Tongue (tissue), 1 donor: ENCODE measurements at regions not wholly inside any gene's neighbourhood (a gene's known extent, or its start where the extent isn't known, plus 50 kb on each side); places are given as distances from the start of the nearest gene placed in this dataset.
A peak's percentile ranks its signal among the peaks of the same experiment; 100 is the strongest.

ENCODE experiments used
- DNase-seq: peaks from one replicate; pipeline ENCODE4 v3.0.0-alpha.2; 2015

DNA sequence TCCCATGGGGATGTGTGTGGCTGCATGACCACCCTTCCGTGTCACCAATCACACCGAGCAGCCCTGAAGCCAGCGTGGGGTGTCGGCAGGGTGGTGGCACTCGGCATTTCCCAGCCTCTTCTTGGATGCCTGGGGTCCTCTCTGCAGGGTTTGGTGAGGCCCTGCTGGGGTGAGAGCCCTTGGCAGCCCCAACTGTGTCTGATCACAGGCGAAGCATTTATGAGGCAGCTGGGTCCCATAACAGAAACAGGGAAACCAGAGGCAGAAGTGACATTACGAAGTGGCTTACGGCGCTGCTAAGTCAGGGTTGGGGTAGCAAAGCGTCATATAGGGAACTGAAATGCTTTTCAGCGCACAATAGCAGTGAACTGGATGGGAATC, 92.3 kb upstream of the SEPTIN5 start:
- peak; percentile 39 for DNase-seq

DNA sequence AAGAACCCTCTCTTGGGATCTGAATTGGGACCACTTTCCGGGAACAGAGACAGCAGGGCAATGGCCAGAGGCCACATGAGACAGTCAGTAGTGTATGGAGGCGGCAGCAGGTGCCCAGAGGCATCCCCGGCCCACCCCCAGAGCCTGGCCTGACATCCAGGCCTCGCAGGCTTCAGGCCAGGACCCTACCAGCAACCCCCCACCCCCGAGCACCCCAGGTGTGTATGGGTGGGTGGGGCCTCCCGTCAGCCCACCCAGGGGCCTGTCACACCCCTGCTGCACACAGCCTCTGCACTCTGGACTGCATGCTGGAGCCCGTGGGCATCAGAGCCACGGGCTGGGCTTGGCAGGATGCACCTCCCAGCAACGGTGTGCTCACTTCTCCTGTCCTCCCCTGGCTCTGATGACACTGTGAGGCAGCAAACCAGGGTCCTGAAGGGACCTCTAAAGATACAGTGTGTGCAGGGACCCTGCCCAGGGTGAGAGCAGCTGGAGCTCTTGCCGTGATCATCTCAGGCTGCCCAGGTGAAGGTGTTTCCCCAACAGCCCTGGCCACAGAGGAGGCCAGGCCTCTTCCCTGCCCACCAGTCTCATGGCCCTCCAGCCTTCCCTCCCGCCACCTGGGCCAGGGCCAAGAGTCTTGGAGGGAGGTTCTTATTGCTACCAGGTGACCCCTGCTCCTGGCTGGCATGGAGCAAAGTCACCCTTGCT, 88.8 kb upstream of the SEPTIN5 start:
- no peak for DNase-seq

GRCh38 chr22:19626042-19626587, 88.2 kb upstream of the SEPTIN5 start:
- no peak for DNase-seq

- no peak for DNase-seq
Observed at GRCh38 chr22:19626666-19627065, 87.6 kb upstream of the SEPTIN5 start.

DNA sequence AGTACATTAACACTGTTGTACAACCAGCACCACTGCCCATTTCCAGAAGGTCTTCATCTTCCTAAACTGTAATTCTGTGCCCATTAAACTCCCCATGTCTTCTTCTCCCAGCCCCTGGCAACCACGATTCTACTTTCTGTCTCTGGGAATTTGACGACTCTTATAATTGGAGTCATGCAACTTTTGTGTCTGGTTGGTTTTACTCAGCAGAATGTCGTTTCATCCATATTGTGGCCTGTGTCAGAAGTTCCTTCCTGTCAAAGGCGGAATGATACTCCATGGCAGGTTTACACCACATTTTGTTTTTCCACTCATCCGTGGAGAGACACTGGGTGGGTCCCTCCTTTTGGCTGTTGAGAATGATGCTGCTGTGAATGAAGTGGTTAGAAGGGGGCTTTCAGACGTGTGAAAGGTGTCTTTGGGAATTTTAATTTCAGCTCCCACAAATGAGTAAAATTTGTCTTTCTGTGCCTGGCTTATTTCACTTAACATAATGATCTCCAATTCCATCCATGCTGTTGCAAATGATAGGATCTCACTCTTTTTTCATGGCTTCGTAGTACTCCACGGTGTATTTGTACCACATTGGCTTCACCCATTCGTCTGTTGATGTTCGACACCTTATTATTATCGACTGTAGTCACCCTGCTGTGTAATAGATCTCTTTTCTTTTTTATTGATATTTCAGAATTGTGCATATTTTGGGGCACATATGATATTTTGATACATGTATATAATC, 86.1 kb upstream of the SEPTIN5 start:
- DNase-seq, result no peak

- no peak for DNase-seq
Observed at GRCh38 chr22:19629331-19629719, 85.0 kb upstream of the SEPTIN5 start.

GRCh38 chr22:19629720-19630419, 84.4 kb upstream of the SEPTIN5 start:
- DNase-seq, result peak; percentile 94

DNA sequence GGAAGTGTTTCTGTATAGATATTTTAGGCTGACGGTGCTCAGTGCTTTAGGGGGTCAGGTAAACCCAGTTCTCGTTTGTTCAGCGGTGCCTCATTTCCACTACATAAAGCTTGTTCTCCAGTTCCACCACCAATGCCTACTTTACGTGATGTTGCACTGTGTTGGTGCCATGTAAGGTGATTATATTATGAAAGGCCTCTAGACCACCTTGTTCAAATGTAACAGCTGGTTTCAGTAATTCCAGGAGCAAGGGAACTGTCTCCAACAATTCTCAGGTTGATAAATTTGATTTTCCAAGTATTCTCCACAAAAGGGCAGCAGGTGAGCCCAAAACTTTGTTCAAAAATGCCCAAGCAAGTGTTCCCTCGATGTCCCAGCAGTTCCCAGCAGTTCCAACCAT, 83.7 kb upstream of the SEPTIN5 start:
- DNase-seq, result no peak

DNA sequence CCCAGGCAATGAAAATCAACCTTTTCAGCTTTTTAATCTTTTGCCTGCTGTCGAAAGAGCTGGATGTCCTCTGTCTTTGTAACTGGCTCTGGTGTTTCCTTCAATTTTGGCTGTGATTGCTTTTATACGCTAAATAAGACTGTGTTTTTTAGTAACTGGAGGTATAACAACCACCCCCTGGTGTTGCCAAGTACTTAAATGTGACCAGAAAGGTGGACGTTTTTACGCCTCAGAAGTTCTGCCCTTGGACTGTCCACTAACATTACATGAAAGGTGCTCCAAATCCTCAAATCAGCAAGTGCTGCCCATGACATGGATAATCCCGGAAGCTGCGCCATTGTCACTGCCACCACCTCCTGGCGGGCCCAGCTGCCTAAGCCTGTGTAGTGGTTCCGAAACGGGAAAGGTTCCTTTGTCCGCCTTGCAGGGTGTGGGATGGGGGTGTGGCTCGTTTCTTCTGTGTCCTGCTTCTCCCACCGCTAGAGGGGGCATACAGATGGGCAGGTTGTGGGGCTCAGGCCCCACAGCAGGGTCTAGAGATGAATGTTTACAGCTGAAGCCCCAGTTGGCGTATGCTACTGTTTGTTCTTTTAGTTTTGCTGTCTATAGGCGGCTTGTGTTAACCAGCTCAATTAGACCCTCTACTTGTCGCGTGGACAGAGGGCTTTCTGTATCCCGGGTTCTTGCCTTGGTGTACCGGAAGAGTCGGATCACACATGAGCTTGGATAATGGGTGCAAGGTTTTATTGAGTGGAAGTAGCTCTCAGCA, 82.2 kb upstream of the SEPTIN5 start:
- DNase-seq, result peak; percentile 63

GRCh38 chr22:19632668-19633148, 81.6 kb upstream of the SEPTIN5 start:
- peak; percentile 20 for DNase-seq

DNA sequence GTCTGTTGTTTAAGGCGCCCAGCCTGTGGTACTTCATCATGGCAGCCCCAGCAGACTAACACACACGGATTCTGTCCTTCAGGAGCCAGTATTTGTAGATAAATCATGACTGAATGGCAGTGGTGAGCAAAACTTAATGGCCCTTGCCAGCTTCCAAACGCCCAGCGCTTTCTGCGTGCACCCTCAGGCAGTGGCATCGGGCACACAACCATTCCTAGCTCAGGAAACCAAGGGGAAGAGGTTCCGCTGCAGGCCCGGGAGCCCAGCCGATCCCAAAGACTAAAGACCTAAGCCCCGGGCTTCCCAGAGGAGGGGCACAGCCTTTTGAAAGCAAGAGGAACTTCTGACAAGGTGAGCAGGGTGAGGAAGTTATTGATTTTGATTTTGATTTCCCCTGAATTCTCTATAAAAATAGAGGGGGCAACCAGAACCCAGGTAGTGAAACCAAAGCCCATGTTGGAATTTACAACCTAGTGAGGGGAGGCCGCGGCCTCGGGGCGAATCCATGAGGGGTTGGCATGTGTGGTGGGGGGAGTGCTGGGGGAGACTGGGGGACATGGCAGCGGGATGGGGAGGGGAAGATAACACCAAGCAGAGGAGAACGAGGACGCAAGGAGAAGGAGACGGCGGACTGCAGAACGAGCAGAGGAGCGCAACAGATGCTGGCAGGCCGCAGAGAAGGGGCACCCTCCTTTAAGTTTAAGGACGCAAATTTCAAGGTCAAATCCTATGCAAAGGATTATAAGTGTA, 79.9 kb upstream of the SEPTIN5 start:
- DNase-seq, result no peak

GRCh38 chr22:19635644-19636043, 78.7 kb upstream of the SEPTIN5 start:
- no peak for DNase-seq

GRCh38 chr22:19636696-19637407, 77.5 kb upstream of the SEPTIN5 start:
- DNase-seq, result no peak

DNA sequence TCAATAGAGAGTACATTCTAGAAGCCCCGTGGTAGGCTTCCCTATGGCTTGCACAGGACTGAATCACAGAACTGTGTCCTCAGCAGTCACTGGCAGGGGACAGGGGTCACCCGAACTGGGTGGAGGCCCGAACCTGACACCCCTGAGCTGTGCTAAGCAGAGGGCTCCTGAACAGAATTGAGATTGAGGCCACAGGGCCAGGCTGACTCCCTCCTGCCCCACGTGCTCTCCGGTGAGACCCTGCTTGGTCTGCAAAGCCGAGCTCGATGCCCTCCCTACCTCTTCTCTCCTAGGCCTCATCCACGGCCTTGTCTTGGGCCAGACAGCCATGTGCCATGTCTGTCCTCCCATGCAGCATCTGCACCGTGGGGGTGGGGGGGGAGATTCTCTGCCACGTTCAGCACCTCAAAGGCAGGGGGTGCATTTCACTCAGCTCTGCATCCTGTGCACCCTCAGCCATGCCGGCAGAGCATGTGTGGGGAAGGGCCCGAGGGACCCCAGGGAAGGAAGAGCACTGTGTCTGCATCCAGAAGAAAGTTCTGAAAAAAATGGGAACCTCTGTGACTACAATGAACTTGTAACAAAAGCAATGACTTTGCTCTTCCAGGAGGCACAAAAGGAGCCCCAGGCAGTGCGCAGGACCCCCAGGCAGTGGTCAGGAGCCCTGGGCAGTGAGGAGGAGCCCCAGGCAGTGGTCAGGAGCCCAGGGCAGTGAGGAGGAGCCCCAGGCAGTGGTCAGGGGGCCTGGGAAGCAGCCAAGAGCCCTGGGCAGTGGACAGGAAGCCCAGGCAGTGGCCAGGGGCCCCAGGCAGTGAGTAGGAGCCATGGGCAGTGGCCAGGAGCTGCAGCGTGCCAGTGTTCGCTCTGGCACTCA, 76.7 kb upstream of the SEPTIN5 start:
- DNase-seq, result no peak

DNA sequence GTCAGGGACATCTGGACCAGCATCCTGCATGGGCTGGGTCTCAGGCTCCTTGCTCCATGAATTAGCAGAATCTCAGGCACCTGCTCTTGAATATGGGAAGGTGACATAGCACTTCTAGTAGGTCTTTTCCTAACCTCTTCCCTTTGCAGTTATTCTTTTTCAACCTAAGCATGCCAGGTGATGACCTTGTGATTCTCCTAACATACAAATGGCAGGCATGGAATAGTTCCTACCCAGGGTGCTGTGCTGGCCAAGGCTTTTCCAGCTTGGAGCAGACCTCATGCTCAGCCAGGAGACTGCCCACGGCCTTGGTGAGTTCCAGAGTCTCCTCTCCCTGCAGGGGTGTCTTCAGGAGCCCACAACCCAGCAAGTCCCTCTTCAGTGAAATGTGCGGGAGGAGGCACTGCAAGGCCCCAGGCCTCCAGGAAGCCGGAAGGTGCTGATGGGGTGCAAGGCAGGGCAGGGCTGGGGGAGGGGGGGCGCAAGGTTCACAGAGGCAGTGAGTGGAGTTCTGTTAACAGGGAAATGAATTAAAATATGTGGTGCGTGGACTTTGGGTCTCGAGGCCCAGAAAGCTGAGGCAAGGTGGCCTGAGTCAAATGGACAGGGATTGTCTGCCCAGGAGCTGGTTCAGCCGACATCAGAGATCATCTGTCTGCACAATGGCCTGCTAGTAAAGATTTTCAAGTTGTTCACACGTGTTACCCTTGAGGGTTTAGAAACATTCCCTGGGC, 75.9 kb upstream of the SEPTIN5 start:
- DNase-seq, result no peak

DNA sequence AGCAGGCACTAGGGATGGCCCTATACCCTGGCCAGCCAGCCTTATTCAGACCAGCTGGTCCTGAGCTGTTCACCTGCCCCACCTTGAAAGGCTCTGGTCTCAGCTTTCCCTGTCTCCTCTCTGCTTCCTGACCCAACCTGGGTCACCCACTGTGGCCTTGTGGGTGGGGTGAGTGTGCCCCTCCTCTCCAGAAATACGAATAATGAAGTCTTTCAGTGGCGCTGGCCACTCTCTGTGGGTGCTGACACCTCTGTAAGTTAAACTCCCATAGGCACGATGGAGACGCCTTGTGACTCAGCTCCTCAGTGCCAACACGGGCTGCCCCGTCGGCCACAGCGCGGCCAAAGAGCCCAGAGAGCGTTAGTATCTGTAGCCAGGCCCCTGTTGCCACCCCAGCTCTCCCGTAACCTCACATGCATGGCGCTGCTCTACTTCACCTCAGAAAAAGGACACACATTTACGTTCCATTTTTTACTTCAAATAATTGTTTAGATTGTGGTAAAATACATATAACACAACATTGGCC, 74.6 kb upstream of the SEPTIN5 start:
- no peak for DNase-seq

- DNase-seq, result no peak
Observed at GRCh38 chr22:19640306-19640705, 74.0 kb upstream of the SEPTIN5 start.

GRCh38 chr22:19641254-19641982, 72.9 kb upstream of the SEPTIN5 start:
- DNase-seq, result peak; percentile 28
